Lung microvascular endothelial cell (primary cell): ENCODE measurements at regions not wholly inside any gene's neighbourhood (a gene's known extent, or its start where the extent isn't known, plus 50 kb on each side); places are given as distances from the start of the nearest gene placed in this dataset.
"Not testable (repeated sequence)": the region's sequence is repeated elsewhere in the genome, so short reads cannot be mapped to it uniquely, and the experiment has no call there.

Experiments
- DNase-seq, 2 donors: peaks; one replicate each; pipeline versions ENCODE4 v3.0.0 to v3.0.0-alpha.2; 2010; ENCODE audit warnings: low read depth in 2 of 2

- no peak for DNase-seq
Observed at GRCh38 chr13:46498650-46499049, 54.3 kb upstream of the LRCH1 start.

DNA sequence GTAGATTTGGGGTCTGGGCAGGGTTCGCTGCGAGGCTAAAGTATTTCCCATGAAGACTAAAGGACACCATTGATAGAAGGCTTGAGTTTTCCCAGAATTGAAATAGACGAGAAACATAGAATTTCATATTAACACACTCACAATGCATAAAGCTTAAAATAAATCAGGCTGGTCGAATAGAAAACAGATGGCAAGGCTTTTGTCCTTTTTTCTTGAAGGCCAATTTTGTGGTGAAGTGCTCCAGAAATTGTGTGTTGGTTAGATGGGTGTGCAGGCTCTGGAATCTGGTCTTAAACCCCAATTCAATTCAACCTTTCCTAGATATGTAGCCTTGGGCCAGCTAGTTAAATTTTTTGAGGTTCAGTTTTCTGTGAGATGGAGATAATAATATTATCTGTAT, 56.9 kb upstream of the LRCH1 start:
- DNase-seq: no peak

DNA sequence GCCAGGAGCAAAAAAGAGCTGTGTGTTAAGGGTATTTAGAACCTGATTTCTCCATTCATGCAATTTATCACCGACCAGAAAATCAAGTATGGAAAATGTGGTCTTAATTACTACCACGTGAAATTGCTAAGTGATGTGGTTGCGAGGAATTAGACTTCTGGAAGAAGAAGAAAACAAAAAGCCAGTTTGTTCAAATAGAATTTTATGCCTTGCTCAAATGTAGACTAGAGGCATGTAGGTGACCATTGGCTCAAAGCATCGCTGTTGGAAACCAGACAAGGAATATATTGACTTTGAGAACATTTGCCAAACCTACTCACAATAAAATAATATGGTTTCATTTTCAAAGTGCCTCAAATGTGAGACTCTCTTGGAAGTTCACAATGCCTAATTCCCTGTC, 57.3 kb upstream of the LRCH1 start:
- DNase-seq: peak in 1 of 2 donors; percentile 54

GRCh38 chr13:46495066-46495465, 57.9 kb upstream of the LRCH1 start:
- no peak for DNase-seq

DNA sequence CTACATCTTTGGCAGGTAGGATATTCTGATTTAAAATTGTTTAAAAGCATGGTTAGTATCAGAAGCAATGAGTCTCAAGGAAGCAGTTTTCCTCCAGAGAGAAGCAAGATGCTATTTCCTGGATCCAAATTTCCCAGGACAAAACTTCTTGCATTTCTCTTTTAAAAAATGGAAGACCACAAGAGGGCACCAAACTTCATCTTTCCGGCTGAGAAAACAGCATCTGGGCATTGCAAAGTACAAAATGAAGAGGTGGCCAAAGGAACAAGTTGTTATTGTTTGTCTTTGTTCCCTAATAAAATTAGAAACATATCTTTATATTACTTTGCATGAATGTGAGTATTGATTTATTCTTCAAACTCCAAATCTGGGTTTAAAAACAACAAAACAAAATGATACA, 60.0 kb upstream of the LRCH1 start:
- DNase-seq: peak; percentile 55 to 66

- DNase-seq: no peak
Observed at GRCh38 chr13:46491641-46492040, 61.3 kb upstream of the LRCH1 start.

DNA sequence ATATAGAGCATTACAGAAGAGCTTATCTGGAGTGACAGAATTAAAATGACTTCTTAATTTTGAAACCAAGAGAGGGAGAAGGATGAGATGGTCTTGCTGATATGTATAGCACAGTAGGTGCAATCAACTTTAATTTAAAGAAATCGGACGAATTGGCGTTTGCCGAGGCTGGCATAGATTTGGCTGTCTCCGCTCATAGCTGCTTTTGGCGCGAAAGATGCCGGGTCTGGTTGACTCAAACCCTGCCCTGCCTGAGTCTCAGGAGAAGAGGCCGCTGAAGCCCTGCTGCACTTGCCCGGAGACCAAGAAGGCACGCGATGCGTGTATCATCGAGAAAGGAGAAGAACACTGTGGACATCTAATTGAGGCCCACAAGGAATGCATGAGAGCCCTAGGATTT, 62.3 kb upstream of the LRCH1 start:
- DNase-seq: not testable (repeated sequence)

DNA sequence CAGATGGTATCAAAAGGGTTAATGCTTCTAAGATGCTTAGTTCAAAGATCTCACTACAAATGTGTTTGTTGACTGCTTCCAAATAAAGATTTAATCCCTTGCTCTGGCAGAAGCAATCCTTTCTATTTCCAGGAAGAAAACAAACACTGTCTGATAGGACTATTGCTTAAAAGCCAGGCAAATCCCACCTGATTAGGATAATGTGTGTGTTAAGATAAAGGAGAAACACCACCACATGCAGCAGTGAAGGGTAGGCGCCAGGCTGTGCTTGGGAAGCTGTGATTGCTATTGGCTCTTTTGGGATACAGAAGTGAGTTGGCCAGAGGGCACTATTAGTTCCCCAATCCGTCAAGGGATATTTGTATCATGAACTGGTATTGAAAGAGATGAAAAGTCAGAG, 62.8 kb upstream of the LRCH1 start:
- DNase-seq: no peak

DNA sequence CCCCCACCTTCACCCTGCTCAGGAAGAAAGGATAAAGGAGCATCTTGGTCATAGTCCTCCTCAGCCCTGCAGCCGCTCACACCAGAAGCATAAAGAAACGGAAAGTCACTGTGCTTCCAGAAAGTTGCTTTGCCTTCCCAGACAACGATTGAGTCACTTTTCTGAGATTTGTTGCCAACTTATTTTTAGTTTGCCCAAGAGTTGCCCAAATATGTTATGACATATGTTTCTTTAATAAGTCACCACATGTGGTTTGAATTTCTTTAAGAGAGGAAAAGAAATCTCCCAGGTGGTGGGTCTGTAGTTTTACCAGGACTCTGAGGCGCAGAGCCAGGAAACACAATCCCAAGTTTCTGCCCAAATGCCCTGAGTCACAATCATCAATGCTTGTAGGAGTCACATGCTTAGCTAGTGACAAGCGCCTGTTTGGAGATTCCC, 63.4 kb upstream of the LRCH1 start:
- DNase-seq: no peak

GRCh38 chr13:46487748-46488147, 65.2 kb upstream of the LRCH1 start:
- DNase-seq: no peak

DNA sequence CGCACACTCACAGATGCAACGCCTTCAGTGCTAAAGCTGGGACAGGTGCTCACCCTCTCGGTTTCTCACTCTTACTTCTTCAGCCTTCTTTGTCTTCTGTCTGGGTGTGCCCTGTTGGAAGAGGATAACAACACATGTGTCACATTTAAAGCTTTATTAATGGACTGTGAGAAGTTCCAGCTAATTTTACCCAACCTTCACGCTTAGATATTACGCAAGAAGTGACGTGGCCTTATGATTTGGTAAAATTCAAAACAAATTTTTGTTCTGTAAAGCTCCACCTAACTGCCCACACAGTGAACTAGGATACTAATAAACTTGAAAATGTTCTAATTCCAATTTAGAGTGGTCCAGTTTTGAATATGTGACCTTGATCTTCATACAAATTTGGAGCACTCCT, 66.7 kb upstream of the LRCH1 start:
- DNase-seq: no peak

GRCh38 chr13:46484561-46484960, 68.4 kb upstream of the LRCH1 start:
- DNase-seq: peak in 1 of 2 donors; percentile 15

DNA sequence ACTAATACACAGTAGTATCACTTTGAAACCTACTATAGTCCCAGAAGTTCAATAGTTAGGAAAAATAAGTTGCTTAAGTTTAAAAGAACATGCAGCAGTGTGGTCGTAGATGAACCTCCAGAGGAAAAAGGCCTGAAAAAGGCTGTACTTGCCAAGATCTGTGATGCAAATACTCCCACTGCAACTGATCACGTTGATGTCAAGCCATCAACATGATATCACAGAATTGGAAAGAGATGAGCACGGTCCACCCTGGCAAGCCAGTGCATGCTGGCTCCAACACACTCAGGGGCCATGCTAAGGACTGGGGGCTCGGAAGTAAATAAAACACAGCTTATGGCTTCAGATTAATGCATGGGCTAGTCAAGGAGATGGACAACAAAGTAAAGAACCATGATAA, 71.8 kb upstream of the LRCH1 start:
- DNase-seq: no peak

DNA sequence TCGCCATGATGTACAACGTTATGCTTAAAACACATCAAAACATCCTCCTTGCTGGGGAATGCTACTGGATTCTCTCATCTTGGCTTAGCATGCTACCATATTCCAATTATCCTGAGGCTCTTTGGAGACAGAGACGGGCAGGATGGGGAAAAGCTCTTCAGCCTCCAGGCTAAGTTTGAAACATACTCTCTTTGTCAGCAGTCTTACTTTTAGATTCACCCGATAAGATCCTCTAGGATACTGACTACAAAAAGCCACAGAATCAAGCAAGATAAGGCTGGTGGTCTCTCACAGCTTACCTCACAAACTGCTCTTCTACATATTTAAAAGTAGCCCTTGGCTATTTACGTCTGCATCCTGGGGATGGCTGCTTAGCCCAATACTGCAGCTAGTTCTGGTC, 72.8 kb upstream of the LRCH1 start:
- no peak for DNase-seq

- no peak for DNase-seq
Observed at GRCh38 chr13:46479691-46480090, 73.3 kb upstream of the LRCH1 start.

DNA sequence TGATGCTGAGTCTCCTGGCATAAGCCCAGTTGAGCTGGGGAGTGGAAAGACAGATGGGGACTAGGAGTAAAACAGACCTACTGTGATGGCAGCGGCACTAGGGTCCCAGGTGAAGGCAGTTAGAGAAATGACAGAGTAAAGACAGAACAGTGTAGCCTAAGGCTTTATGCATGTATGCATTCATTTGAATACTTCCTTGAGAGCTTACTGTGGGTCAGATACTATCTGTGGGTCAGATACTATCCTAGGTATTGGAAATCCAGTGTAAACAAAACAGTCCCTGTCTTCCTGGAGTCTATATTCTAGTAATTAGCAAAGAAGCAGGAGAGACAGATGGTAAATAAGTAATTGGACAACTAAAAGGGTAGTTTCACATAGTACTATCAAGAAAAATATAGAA, 73.7 kb upstream of the LRCH1 start:
- no peak for DNase-seq

- no peak for DNase-seq
Observed at GRCh38 chr13:46478651-46479050, 74.3 kb upstream of the LRCH1 start.

DNA sequence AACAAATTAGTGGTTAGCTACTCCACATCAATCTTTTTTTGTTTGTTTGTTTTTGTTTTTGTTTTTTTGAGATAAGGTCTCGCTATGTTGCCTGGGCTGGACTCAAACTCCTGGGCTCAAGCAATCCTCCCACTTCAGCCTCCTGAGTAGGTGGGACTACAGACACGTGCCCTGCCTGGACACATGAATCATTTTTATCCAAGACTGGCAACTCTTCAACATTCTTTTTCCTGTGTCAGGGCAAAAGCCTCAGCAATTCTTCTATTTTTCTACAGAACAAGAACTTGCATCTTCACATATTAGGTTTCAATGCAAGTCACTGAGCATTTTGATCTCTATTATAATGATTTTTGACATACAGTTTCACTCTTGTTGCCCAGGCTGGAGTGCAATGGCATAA, 76.8 kb upstream of the LRCH1 start:
- DNase-seq: no peak

- no peak for DNase-seq
Observed at GRCh38 chr13:46475541-46475991, 77.4 kb upstream of the LRCH1 start.

DNA sequence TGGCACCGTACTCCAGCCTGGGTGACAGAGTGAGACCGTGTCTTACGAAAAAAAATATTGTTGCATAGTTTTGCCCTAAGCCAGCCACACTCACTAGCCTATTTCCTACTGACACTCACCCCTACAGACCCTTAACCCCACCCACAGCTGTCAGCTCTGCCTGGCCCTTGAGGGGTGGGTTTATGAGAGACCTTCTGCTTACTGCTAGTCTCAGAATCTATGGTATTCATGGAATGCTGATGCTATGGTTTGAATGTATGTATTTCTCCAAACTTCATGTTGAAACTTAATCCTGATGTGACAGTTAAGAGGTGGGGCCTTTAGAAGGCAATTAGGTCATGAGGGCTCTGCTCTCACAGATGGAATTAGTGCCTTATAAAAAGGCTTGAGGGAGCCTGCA, 79.2 kb upstream of the LRCH1 start:
- no peak for DNase-seq

GRCh38 chr13:46472384-46472783, 80.6 kb upstream of the LRCH1 start:
- DNase-seq: no peak

DNA sequence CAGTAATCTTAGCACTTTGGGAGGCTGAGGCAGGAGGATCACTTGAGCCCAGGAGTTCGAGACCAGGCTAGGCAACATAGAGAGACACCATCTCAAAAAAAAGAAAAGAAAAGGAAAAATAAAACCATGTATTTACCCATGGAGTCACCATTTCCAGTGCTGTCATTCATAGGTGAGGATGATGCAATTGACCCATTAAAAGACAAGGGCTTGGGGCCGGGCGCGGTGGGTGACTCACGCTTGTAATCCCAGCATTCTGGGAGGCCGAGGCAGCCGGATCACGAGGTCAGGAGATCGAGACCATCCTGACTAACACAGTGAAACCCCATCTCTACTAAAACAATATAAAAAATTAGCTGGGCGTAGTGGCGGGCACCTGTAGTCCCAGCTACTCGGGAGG, 82.6 kb upstream of the RUBCNL start:
- DNase-seq: not testable (repeated sequence)

DNA sequence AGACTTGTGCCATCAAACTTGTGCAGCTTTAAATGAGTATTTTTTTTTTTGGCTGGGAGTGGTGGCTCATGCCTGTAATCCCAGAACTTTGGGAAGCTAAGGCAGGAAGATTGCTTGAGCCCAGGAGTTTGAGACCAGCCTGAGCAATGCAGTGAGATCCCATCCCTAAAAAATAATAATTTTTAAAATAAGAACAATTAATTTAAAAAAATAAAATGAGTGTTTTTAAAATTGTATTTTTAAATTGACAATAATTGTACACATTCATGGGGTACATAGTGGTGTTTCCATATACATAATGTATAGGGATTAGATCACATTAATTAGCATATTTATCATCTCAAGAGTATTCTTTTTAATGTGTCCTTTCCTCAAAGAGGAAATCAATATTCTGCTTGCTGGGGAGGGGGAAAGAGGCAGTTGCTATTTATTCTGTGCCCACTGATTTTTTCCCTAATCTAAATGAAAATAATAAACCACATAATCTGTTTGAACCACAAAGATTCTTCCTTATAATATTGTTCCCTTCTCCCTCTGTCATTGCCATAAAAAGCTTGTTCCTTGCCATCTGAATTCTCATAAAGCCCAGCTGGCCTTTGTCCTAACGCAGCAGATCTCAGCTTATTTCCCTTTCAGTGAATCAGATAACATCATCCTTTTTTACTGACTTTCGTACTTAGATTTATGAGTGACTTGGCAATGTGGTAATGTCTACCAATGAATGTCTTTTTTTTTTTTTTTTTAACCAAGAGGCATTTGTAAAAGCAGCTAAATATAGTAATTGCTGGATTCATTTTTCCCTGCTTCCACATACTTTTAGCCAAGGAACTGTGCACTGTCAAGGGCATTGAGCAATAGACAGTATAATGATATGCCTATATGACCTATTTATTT, 81.8 kb upstream of the RUBCNL start:
- no peak for DNase-seq

GRCh38 chr13:46467694-46468093, 80.6 kb upstream of the RUBCNL start:
- DNase-seq: not testable (repeated sequence)
